NCI-H748 treated with DMSO at 0.1 percent for 48 hours (cell line): ENCODE measurements at regions not wholly inside any gene's neighbourhood (a gene's known extent, or its start where the extent isn't known, plus 50 kb on each side); places are given as distances from the start of the nearest gene placed in this dataset.
"Not testable (repeated sequence)": the region's sequence is repeated elsewhere in the genome, so short reads cannot be mapped to it uniquely, and the experiment has no call there.

Experiments
- DNase-seq: peaks from one replicate; lab custom pipeline; 2025; lab: John Stamatoyannopoulos, UW

DNA sequence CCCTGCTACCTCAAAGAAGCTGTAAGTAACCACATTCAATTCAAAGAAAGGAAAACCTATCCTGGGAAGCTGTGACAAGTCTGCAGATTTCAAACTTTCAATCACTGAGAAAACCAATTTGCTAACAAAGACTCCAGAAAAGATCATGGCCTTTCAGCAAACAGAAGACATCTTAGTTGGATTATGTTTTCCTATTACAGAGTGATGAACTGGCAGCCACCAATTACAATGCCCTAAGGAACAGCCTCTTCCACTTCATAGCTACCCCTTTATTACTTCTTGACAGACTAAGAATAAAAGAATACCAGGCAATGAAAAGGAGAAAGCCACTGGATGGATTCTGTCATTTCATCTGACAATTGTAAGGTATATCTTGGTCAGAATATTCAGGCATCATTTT lies 128.2 kb upstream of the RASEF start:
- no peak for DNase-seq

DNA sequence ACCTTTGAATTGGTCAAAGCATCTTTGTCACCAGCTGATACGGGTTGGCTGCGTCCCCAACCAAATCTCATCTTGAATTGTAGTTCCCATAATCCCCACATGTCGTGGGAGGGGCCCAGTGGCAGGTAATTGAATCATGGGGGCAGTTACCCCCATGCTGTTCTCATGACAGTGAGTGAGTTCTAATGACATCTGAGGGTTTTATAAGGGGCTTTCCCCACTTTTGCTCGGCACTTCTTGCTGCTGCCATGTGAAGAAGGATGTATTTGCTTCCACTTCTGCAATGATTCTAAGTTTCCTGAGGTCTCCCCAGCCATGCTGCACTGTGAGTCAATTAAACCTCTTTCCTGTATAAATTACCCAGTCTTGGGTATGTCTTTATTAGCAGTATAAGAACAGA lies 126.1 kb upstream of the RASEF start:
- not testable (repeated sequence) for DNase-seq

DNA sequence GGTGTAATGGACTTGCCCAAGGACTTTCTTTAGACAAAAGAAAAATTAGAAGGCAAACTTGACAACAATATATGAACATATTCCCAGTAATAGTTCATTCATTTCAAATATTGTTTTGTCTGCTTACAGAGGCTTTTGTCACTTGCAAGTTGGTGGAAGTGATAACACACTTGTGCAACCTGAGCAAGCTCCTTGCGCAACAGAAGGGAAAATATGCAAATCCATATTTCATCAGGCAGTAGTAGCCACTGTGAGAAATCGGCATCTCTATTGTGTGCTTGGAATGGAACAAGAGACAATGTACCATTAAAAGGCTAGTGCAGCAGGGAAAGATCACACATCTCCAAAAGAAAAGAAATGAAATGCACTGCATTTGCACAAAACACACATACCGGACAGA lies 125.3 kb upstream of the RASEF start:
- DNase-seq: no peak

DNA sequence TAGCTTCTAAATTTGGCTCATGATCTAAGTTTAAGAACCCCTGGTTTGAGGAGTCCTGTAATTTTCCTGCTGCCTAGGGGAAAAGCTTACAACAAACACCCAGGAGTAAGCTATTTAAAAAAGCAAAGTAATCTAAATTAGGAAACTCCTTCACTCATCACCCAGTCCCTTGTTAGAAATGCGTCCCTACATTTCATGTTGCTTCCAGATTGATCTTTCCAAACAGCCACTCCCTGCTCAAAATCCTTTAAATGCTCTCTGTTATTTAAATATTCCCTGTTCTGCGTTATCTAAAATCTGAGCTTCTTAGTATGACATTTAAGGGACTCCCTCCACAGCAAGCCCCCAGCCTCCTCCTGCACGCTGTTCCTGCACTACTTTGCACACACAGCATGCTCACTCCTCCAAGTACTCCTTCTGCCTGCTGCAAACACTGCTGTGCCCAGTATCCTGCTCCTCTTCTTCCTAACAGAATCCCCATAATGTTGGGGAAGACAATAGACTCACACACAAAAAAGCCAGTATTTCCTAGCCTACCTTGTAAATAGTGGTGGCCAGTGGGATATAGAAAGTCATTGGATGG lies 123.3 kb upstream of the RASEF start:
- no peak for DNase-seq

DNA sequence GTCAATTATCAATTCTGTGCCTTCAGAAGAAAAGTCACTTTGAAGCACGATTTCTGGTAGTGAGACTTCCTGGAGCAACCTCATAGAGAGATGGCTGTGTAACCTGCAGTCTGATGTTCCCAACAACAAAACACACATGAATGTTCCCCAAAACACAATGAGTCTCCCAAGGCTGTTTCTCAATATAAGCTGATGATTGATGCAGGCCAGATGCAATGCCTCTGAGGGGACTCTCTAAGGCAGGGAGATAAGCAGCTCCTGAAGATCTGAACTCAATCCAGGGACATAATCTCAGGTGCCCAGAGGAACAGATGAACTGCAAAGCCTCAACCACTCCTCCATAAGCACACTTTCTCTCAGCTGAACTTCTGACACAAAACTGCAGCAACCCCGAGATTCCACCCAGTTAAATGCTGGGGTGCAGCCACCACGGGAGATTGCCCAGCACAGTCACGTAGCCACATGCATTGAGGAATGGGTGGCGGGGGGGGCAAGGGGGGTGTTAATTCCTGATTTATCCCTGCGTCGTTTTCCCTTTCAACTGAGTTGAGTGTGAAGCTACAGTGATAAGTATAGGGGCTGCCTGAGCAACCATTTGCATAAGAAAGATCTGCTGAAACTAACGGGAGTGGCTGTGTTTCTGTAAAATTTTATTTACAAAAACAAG lies 122.7 kb upstream of the RASEF start:
- no peak for DNase-seq

DNA sequence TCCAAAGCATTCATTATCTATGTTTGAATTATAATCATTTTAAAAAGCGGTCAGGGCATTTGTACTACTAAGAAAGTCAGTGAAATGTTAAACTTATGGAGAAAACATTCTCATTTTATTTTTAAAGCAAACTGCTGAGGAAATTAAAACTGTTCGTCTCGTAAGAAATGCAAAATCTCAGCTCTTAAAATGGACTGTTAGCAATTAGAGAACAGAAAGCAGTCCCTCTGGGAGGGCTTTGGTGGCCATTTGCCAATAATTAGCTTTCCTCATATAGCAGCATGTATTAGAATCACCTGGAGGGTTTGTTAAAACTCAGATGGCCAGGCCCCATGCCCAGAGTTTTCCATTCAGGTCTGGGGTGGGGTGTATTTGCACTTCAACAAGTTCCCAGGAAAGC lies 120.7 kb upstream of the RASEF start:
- DNase-seq: no peak

DNA sequence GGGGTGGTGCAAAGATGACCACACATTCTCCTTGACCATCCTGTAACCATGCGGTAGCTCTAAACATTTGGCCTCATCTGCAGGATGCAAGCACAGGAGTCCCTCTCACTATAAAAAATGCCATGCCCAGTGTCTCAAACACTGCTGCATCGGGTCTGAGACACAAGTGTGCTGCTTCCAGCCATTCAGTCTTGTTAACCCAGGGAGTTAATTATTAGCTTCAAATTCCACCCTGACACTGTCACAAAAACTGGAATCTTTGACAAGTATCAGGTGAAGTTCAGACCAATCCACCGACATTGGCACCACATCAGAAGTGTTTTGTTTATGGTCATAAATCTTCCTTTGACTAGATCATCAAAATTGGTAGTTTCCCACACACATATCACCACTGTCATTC lies 119.1 kb upstream of the RASEF start:
- no peak for DNase-seq

DNA sequence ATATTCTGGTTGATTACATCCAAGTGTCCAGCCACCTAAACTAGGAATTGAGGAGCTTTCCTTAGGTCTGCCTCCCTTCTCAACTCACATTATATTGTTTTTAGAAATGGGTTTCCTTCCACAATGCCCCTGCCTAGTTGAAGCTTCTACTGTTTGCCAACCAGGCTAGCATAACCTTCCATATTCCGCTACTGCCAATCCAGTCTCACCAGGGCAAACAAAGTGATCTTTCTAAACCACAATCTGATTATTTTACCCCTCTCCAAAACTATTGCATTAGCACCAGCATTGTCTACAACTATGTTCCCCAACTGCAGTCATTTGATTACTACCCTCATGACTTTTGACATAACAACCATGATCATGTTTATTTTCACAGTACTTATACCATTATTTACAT lies 115.8 kb upstream of the RASEF start:
- no peak for DNase-seq

DNA sequence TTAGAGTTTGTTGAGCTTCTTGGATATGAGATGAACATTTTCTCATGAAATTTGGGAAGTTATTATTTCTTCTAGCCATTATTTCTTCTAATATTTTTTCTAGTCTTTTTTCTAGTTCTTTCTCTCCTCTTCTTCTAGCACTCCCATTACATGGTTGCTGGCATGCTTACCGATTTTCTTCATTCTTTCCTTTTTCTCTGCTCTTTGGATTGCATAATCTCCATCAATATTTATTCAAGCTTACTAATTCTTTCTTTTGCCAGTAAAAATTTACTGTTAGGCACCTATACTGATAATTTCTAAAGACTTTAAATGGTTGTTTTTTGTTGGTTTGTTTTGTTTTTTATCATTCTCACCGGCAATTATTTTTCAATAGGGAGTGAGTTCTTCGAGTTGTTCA lies 114.8 kb upstream of the RASEF start:
- DNase-seq: no peak

DNA sequence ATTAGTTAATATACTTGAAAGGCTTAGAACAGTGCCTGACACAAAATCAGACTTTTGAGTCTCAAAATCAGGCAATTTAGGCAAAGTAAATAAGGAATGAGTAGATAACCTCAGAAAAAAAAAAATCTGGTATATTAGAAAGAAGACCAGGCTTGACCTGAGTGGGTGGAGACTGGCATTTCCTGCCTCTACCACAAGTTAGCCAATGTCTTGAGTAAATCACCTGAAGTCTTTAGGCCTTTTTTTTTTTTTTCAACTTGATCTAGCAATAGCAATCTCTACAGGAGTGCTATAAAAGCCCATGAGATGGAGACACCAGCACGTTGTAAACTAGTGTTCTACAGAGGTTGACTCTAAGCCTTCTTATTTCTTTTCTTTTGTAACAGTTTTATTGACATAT lies 104.2 kb upstream of the RASEF start:
- DNase-seq: no peak

DNA sequence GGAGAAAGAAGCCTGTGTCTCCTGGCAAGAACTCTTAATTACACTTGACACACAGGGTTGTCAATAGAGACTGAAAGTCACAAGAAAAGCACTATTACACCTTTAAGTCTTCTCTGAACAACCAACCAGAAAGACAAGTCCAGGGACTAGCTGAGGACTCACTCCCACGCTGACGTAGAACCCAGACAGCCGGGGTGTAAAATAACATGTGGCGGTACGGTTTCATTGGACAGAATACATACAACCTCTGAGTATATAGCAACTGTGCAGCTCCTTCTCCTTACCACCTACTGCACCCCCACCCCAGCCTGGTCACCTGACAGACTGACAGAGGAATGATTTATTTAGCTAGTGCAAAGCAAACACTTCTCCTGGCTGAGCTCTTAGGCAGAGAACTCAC lies 103.4 kb upstream of the RASEF start:
- DNase-seq: peak; percentile 11

DNA sequence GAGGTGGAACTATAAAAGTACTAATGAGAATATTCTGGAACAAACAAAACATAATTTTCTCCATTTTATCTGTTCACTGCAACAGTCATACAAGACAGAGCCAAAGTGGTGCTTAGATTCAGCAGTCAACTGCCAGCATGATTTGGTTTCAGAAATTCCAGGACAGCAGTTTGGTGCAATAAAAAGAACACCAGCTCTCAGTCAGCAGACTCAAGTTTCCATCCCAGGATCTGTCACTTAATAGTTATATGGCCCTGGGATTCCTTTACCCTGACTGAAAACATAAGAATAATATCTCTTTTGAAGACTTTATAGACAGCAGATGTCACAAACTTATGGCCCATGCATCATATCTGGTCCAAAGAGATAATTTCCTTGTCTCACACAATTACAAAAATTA lies 92.8 kb upstream of the RASEF start:
- no peak for DNase-seq

DNA sequence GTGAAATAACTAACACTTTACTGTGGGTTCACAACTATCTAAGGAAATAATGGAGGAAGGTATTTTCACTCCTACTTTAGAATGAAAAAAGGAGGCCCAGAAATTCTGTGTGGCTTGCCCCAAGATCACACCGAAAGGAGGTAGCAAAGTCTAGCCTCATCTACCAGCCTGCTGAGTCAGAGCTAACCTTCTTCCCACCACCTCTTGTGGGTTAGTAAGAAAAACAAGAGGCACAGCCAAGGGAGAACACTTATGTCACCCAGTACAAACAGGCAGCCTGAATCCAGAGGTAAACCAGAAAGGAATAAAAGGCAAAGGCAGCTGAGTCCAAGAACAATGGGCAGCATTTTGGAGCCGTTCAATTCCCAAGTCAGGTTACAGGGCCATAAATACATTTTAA lies 91.9 kb upstream of the RASEF start:
- no peak for DNase-seq

DNA sequence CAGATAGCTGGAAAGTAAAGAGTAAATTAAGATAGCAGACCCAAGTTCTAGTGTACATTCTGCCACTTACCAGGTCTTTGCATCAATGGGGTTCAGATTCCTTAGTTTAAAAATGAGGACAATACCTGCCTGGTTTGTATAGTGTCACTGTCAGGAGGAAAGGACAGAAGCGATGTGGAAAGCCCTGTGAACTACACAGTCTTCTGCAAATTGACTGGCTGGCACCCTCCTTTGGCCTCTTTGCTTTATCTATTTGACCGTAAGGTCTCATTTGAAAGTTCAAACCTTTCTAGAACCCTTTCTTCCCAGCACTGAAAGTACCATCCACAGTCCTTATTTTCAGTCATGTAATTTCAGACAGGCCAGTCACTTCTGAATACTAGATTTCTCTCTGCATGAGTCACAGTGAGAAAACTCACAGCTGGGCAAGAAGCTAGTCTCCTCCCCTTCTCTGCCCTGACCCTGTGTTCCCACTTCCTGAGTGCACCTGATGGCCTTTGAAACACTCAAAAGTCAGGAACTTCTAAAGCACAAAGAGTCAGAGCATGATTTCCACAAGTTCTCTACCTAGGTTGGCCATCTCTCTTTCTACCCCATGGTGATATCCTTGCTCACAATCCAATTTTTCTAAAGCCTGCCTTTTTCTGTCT lies 91.3 kb upstream of the RASEF start:
- DNase-seq: no peak

DNA sequence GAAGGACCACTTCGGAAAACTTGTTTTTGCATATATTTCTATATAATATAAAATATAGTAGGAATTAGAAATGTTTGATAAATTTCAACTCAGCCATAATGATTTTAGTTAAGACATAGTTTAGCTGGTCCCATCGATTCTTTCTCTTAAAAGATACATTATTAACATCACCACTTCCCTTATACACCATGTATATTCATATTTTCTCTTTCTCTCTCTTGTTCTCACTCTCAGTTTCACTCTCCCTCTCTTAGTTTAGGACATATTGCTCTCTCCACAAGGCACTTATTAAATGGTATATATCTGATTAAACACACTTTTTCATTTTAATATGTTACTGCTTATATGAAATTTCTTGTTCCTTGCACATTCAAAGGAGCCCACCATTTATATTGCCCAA lies 90.1 kb upstream of the RASEF start:
- DNase-seq: no peak

DNA sequence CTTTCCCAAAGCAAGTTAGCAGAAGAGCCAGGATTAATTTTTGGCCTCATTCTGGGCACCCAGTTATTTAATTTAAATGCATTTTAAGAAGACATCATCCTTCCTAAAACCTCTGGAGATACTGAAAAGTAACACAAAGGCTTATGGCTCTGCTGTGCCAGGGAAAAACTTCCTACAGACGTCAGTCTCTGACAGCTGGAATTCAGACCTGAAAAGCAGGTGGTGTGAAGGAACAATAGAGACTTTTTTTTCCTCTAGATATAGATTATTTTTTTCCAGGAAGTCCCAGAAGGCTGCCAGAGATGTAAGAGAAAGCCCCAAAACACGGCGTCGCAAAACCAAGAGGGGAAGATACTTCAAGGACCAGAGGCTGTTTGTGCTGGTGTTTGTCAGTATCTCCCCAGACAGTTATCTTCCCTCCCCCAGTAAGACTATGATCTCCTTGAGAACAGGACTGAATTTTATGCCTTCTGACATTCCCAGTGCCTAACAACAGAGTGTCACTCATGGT lies 88.7 kb upstream of the RASEF start:
- DNase-seq: no peak

DNA sequence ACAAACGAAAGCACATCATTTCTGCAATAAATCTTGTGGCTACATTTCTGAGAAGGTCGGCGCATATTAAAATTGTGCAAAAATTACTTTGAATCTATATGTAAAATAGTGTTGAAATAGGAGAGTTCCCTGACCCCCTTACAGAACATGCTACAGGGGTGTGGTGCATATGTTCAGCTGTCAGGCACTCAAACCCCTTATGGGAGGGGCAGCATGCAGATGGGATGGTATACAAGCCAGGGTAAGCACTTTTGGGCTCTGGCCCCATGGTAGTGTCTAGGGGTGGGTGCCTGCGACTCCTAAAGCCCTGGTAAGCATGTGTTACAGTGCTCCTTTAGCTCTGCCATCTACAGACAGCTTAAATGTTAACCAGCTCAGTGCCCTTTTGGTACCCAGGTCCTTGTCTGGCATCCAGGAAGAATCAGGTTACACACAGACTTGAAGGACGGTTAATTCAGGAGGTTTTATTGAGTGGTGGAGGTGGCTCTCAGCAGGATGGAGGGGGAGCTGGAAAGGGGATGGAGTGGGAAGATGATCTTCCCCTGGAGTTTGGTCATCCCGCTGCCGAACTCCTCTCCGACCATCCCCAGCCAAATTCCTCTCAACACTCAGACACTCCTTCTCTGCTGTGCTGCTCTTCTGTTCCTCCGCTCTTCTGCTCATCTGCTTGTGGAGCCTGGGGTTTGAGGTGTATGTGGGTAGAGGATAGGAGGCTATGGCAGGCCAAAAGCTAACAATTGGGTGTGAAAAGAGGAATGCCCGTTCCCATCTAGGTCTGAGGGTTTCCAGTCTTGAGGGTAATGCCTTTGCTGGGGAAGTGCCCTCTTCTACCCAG lies 84.6 kb upstream of the RASEF start:
- no peak for DNase-seq

DNA sequence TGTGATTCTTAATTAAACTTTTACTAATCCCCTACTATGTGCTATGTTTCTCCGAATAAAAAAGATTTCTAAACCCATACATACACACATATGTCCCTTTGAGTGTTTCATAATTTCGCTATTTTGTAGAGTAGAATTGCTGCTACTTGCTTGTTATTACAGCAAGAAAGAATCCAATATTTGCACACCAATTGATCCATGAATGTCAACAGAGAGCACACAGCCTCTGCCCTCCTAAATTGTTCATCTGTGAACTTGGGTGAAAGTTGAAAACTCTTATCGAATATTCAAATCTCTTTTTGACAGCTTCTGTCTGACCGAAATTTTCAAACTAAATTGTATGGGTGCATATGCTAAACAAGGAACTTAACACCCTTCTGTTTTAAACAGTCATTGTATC lies 83.4 kb upstream of the RASEF start:
- DNase-seq: no peak

DNA sequence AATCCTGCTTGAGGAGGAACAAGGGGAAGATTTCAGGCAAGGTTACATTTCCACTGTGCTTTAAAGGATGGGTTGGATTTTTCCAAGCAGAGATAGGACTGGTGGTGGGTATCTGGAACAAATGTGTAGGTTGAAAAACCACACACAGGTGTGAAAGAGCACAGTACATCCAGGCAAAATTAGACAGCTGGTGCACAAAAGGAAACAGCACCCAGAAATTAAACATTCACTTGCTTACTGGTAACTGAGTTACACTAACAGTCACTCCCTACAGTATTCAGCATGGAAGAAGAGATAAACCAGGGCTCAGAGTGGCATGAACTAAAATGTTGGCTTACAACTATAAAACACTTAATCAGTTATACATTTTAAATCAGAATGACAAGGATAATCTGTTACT lies 81.5 kb upstream of the RASEF start:
- DNase-seq: no peak

DNA sequence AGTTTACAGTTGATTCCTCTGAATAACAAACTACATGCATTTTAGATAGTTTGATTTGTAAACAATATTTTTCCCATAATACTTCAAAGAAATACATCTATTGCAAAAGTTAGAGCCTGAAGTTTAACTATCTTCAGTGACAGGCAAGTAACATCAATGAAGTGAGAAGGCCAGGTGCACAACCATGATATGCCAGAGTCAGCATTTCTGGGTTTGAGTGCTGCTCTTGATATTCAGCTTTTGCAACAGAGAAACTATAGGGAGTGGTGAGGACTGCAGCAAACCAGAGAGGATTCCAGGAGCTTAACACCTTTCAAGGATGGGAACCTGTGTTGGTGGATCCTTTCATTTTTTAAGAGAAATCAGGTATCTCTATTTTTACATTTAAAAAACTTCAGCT lies 79.4 kb upstream of the RASEF start:
- no peak for DNase-seq

DNA sequence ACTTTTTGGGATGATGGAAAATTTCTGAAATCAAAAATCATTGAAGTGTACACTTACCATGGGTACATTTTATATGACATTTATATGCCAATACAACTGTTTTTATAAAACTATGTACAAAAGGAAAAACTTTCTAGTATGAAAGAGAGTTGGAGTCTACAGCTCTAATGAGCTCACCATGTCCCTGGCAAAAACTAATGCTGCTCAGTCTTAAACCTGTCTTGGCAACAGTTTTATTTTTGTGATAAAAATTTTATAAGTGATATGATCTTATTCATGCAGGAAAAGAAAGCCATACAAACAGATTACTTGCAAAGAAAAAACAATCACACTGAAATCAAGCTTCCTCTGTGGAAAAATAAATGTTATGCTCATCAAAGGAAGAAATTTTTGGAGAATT lies 78.9 kb upstream of the RASEF start:
- no peak for DNase-seq

DNA sequence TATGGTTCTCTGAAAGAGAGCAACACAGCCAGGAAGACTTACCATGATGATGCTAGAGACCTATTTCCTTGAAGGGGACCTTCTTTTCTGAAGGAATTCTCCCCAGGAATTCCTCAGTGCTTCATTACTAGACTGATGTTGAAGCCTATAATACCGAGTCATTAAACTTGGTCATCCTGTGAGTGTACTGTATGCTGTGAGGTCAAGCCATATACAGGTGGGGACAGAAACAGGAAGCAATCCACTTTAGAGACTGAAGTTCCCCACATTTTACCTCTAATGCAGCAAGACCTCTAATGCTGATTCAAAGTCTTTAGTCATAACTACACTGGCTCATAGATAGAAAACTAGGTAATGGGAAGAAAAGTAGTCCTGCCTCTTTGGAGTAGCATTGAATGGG lies 77.1 kb upstream of the RASEF start:
- no peak for DNase-seq
